SW480 (cell line): ENCODE measurements at regions not wholly inside any gene's neighbourhood (a gene's known extent, or its start where the extent isn't known, plus 50 kb on each side); places are given as distances from the start of the nearest gene placed in this dataset.

ENCODE experiments used
- DNase-seq: peaks from one replicate; pipeline ENCODE4 v3.0.0-alpha.2; 2016; ENCODE audit warnings: low spot score

DNA sequence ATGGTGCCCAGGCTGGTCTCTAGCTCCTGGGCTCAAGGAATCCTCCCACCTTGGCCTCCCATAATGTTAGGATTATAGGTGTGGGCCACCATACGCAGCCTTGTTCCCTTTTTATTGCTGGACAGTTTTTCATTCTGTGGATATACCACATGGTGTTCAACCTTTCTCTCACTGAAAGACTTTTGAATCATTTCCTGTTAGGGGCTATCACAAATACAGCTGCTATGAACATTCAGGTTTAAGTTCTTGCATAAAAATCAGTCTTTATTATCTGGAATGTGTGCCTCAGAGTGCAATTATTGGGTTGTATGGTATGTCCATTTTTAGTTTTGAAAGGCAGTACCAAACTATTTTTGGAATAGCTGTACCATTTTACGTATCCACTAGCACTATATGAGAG lies 647.2 kb downstream of the LIG4 start:
- no peak for DNase-seq

DNA sequence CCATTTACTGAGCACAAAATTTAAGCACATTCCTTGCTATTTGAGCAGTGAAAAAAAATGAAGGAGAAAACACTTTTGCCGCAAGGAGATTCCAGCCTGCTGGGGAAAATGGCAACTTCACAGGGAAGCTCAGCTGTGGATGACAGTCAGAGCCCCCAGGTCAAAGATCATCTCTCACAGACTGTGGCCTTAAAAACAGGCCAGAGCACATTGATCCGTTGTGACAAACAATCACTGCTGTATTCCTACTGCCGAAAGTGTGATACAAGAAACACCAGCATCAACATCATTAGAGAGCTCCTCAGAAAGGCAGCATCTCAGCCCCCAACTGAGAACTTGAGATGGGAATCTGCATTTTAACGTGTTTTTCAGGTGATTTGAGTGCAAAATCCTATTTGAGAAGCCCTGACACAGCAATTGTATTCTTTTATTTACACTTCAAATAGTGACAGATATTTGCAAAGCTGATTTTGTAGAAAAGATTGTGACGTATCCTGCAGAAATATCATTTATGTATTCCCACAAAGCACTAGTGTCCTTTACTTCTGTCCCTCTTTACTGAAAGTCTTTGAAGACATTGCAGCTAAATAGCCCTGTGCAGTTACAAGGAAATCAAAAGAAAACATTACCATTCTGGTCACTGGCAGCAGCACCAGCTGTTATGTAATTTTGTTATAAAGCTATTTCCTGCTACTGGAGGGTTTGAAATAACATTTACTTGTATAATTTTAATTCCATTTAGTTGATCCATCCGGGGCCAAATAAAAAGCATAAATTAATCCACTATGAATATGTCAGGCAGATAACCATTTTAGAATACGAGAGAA lies 652.0 kb downstream of the LIG4 start:
- DNase-seq, result no peak

DNA sequence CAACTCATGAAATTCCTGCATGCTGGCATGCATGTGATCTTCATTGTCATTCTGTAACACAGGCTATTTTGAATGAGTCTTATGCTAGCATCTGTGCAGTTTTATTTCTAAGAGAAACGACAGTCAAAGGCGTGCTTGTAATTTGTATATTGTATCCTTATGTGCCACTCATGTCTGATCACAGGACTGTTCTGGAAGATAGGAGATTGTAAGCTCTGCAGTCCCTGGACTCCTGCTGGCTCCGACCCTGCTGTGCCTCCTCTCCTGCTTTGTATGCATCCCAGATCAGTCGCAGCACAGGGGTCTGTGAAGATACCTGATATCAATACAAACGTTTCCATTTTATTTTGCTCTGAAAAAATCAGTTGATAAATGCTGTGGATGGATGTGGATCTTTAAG lies 653.1 kb downstream of the LIG4 start:
- no peak for DNase-seq

DNA sequence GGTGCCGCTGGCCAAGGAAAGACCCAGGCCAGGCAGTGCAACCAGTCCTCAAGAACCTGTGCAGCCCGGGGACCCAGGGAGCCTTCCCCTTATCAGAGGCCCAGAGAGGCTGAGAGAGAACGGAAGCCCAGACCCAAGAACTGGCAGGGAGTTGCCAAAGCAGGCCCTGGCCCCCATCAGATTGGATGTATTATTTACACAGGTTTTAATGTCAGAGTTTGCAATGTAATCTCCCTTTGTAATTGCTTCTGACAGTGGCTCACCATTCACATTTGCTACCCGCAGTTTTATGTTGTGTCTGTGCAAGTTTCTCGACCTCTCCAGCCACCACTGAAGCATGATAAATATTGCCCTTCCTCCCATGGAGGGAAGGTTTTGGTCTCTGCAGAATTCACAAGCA lies 660.9 kb downstream of the LIG4 start:
- no peak for DNase-seq

DNA sequence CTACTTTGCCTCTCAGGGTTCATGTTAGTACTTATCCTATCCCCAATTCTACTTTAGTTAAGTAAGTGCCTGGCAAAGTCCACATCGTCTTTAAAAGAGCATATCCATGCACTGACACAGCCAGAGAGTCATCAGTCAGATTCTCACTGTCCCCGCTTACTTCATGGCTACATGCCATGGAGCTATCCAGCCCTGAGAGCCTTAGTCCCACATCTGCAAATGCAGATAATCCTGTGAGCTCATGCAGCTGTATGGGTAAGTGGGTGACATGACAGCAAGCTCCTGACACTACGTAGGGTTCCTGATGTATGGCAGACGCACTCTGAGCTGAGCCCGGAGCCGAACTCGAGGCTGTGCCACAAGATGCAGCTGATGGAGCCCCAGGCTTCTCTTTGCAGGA lies 661.5 kb downstream of the LIG4 start:
- no peak for DNase-seq

DNA sequence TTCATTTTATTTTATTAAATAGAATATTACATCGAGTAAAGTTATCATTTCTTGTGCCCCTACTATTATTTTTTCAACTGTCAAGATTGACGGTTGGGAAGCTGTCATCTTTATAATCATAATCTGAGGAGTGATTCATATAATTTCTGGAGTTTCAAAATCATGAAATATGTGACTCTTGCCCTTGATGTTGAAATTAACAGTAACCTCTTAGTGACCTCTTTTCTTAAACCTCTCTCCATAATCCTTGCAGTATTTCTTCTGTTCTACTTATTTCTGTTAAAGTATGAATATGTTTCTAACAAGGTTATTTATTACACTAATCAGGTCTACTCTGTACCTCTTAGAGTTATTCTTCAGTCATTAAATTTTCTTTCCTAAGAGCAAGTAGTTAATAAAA lies 663.8 kb downstream of the LIG4 start:
- DNase-seq, result no peak

DNA sequence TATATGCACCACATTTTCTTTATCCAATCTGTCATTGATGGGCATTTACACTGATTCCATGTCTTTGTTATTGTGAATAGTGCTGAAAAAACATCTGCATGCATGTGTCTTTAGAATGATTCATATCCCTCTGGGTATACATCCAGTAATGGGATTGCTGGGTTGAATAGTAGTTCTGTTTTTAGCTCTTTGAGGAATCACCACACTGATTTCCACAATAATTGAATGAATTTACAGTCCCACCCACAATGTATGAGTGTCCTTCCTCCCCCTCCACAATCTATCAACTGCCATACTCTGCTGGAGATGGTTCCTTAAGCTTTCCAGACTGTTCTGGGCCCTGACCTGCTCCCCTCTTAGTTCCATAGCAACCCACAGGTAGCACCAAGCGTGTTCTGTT lies 667.0 kb downstream of the LIG4 start:
- no peak for DNase-seq

DNA sequence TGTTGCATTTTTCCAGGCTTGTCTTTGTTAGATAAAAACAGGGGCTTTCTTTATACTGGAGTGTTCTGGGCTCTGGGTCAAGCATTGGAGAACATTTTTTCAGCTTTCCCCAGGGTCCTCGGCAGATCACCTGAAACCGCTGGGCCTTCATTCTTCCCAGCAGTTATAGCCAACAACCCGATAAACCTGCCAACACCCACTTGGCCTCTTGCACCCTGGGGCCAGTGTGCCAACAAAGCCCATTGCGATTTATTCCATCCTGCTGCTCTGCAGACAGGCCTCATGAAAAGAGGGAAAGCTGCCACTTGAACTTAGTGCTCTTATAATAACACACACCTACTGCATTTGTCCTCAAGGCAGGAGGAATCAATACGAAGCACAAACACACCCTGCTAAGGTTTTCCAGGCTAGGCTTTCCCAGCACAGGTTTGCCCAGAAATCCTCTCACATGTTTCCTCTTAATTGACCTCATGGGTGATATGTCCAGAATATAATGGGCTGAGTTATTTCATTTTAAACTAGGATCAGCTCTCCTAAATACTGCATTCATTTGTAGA lies 669.3 kb downstream of the LIG4 start:
- no peak for DNase-seq

DNA sequence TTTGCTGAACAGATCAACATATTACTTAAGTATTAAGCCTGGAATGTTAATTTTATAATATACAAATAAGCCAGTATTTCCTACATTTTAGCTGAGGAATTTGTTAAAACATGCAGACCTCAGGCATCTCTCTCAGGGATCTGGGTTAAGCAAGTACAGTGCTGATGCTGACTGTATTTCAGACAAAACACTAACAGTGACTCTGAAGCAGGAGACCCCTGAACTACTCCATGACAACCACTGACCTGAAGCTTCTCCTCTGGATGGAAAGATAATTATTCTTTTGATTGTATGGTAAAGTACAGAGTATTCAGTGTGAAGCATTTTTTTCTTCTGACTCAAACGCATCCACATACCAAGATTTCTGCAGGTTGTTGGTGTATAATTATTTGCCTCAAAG lies 680.8 kb downstream of the LIG4 start:
- no peak for DNase-seq

DNA sequence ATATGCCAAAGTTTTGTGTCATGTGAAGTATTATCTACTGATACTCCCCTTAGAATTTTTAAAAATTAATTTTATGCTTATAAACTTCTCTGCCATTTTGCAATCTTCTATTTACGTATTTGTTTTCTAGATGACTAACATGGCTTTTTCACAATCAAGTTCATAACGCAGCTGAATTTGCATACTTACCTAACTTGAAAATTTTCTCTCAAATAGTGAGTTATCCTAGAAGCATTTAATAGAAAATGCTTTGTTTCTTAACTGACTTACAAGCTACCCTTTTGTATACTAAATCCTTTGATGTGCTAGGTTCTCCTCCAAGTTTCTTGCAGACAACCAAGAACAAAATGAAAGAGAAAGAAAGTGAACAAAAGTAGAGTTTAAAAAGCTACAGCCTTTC lies 683.5 kb downstream of the LIG4 start:
- DNase-seq, result no peak

DNA sequence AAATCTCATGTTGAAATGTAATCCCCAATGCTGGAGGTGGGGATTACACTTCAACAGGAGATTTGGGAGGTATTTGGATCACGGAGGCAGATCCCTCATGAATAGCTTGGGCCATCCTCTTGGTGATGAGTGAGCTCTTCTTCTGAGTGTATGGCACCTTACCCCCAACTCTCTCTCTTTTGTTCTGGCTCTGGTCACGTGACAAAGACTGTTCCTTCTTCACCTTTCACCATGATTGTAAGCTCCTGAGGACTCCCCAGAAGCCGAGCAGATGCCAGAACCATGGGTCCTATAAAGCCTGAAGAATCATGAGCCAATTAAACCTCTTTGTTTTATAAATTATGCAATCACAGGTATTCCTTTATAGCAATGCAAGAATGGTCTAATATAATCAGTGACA lies 684.2 kb downstream of the LIG4 start:
- no peak for DNase-seq

DNA sequence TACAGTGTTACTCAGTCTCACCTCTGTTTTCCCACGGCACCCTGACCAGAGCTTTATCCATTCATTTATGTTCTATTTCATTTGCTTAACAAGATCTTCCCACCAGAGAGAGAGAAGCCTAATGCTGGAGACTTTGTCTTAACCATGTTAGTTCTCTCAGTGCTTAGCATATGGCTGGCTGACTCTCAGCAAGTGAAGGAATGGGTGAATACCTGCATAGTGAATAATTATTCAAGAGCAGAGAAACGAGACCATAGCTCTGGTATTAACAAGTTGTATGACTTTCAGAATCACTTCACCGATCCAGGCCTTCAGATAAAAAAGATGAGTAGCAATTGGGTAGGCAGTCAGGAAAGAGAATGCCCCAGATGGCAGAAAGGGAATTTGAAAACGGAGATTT lies 686.3 kb downstream of the LIG4 start:
- no peak for DNase-seq

DNA sequence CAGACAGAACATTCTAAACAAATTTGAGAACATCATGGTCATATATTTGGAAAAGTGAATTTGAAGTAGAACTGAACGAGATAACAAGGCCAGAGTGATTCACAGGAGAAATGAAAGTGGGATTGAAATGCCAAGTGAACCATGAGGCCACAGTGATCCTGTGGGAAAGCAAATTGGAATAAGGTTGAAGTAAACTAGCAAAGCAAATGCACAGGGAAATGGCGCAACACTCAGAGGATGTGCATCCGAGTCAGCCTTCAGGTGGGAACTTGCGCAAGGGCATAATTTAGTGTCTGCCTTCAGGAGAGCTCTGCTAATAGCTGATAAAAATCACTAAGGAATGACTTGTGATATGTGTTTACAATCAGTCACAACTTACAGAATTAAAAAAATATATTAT lies 696.6 kb downstream of the LIG4 start:
- DNase-seq, result no peak

DNA sequence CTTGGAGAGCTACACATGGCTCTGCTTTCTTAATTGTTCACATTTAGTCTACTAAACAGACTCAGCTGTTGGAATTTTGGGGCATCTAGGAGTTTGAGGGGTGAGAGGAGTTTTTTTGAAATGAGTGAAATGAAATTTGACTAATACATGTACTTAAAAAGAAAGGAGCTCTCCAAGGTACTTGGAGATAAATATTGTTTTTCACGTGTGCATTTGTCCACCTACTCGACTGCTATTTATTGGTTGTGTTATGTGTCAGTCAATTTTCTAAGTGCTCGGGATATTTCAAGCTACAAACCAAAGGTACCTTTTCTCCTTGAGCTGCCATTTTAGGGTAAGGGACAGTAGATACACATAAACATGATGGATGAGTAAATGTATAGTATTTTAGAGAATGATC lies 697.0 kb downstream of the LIG4 start:
- no peak for DNase-seq

DNA sequence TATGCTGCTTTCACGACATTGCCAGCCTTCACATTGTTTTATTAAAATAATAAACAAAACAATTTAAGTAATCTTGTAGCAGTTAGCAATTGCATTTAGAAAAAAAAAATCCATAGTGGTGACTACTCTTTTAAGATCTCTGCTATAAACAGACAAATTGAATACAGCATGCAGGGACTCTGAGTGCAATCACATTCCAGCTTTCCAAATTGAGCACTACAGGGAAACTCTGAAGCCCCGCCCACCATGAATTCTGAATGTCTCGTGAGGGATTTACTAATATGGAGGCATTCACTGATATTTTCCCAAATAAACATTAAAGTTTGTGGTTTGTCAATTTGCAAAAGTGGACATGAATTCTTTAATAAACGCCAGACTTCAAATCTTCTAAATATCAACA lies 698.8 kb downstream of the LIG4 start:
- DNase-seq, result no peak

DNA sequence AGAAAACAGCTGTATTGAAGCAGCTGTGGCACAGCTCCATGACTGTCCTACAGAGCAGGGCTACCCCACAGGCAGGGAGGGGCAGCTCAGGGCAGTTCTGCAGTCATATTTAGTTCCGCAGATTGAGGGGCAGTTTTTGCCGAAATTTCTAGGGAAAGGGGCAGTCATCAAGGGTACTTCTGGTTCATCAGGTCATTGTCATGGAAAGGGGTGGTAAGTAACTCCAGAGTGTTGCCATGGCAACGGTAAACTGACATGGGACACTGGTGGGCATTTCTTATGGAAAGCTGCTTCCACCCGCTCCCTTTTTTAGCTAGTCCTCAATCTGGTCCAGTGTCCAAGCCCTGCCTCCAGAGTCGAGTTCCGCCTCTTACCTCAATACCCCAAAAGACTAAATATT lies 702.8 kb downstream of the LIG4 start:
- DNase-seq, result no peak

DNA sequence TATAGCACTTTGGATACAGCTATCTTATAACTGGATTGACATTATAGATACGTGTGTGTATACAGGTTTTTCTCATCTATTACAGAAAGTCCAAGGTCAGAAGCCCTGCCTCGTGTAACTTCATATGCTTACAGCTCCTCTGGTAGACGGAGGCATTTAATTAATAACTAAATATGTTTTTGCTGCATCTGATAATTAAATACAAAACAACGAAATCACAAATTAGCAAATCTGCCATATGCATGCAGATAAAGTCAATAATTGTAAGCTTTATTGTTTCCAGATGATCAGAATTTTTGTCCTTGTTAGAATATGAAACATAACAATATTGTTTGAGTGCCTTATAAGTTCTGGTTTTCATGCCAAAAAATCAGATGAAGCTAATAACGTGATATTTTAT lies 717.7 kb downstream of the LIG4 start:
- no peak for DNase-seq

DNA sequence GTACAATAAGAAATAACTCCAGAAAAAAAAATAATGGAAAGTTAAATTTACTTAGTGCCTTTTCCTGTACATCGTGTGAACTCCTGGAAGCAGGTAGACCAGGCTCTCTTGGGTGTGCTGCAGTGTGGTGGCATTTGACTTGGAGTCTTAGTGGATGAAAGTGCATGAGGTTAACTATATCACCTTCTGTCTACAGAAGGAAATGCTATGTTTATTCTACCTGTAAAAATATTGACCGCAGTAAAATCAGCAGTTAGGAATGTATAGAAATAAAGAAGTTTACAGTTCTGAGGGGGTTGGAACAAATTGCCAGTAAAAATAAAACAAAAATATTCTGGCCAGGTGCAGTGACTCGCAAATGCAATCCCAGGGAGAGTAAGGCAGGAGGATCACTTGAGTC lies 722.1 kb downstream of the LIG4 start:
- no peak for DNase-seq

DNA sequence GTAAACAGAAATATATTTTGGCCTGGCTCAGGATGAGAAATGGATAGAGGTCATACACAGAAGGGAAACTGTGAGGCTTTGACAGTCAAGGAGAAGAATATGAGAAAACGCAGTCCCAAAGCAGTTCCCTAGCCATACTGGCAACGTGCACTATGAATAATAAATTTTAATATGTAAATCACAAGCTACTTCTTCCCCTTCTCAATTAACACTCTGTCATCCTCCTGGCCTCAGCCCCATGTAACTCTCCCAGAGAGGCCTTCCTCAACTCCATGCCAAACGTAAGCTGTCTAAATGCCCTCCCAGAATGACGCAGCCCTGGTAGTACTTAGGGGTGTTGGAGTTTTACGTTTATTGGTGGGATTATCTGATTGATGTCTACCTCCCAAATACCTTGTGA lies 732.6 kb downstream of the LIG4 start:
- DNase-seq, result no peak

DNA sequence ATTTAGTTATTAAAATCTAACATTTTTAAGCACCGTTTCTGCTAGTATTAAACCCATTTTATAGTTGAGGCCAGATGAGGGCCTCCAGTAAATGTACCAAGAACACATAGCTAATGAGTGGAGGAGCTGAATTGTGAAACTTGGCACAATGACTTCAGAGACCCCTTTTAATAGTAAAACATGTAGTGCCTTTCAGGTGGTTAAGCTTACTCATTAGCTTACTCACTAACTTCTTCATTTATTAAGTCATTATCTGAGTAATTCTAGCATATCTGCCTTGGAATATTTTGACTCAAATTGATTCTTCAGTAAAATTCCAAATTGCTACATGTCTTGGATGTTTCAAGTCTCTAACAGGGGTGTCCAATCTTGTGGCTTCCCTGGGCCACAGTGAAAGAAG lies 735.2 kb downstream of the LIG4 start:
- DNase-seq, result no peak

DNA sequence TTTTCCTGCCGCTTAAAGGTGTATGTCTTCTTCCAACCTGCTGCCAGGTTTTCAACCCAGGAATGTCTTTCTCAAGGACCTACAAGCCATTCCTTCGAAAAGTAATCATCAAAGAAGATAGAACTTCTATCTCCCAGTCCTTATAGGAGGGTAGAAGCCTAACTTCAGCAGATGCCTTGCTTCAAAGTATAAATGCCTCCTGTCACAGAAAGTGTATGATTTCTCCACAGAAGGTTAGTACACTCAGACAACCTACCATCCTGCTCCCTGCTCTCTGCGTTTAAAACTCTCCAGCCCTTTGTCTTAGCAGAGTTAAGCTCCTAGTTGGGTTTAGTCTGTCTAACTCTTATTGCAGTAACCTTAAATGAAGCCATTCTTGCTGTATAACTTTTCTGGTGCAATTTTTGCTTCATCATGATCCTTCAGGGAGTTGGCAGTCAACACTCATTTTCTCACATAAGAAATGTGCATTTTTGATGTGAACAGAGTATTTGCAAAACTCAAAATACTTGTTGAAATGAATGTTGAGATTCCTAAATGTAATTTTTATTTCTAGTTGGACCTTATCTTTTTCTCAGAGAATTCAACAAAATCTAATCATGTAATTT lies 737.5 kb downstream of the LIG4 start:
- DNase-seq, result no peak

DNA sequence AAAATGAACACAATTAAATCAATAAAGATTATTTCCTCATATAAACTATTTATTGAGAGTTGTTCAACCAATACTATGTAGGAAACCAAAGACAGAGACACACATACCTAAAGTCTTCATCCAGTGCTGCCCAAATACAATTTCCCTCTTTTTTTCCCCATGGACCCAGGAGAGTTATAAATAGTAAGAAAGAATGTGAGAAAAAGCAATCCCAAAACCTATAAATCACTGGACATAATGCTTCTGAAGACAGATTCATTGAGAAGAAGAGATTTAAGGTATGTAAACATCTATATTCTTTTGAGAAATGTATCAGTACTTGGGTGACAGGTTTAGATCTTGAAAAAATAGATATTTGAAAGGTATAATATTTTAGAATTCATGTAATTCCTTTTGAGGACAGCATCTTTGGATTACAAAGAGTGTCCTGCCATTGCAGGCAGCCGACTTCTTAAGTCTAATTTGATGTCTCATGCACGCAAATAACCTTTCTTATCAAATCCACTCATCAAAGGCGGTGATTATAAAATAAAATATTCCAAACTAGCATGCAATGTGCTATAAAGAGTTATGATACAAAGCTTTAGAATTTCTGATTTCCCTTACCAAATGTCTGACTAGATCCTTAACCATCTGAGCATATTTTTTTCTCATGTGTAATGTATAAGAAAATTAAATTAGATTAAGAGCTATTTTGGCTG lies 739.4 kb downstream of the LIG4 start:
- DNase-seq, result no peak

DNA sequence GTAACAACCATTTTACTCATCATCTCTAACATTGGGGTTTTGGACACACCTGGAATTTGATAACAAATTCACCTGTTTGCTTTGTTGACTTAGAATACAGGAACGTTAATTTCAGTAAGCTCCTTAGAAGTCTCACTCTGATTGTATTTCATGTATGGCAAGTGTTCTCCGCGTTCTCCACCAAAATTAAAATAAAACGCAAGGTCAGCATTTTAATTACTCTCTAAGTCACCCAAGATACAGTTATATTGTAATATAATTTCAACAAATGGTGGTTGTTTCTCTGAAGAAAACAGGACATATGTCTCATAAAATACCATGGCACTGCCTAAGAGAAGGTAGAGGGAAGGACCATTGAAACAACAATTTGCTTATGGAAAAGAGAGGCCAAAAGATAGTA lies 742.1 kb downstream of the LIG4 start:
- no peak for DNase-seq
